Fibroblast of lung (primary cell): ENCODE measurements at regions not wholly inside any gene's neighbourhood (a gene's known extent, or its start where the extent isn't known, plus 50 kb on each side); places are given as distances from the start of the nearest gene placed in this dataset.

Experiments used
- DNase-seq, 2 donors: peaks; one replicate each; pipeline versions ENCODE4 v3.0.0 to v3.0.0-alpha.2; 2010; ENCODE audit warnings: low read depth in 2 of 2
- H2AFZ ChIP-seq: 2 replicates; pipeline ENCODE4 v1.5.1; 2012; ENCODE audit warnings: low read length, control low read depth, inconsistent platforms
- H3K27ac ChIP-seq: 2 replicates; pipeline ENCODE4 v1.5.1; 2011; ENCODE audit warnings: low read length, control low read depth; ENCODE audit not compliant: insufficient read depth
- H3K27me3 ChIP-seq: 2 replicates; pipeline ENCODE4 v1.5.1; 2011; ENCODE audit warnings: mild to moderate bottlenecking, low read length; ENCODE audit not compliant: control insufficient read depth, insufficient read depth
- H3K36me3 ChIP-seq: 2 replicates; pipeline ENCODE4 v1.5.1; 2011; ENCODE audit warnings: low read length; ENCODE audit not compliant: control insufficient read depth, insufficient read depth
- H3K4me1 ChIP-seq: 2 replicates; pipeline ENCODE4 v1.5.1; 2011; ENCODE audit warnings: low read length; ENCODE audit not compliant: control insufficient read depth, insufficient read depth; ENCODE audit errors: extremely low read depth
- H3K4me2 ChIP-seq: 2 replicates; pipeline ENCODE4 v1.5.1; 2011; ENCODE audit warnings: low read length, control low read depth; ENCODE audit not compliant: insufficient read depth; ENCODE audit errors: extremely low read depth
- H3K4me3 ChIP-seq, 4 experiments: fragments of 200-600 bp in 1 of 4; sonication (generic) in 1 of 4; replicated peaks in 1 of 4; 2 replicates each; pipeline ENCODE4 v1.5.1; 2011 to 2016; ENCODE audit warnings: low read length in 4 of 4, low read depth in 3 of 4, mild to moderate bottlenecking in 3 of 4, control low read depth in 2 of 4, inconsistent platforms in 1 of 4, mixed read lengths in 1 of 4; ENCODE audit not compliant: insufficient read depth in 1 of 4; ENCODE audit errors: control extremely low read depth in 1 of 4
- H3K79me2 ChIP-seq: 2 replicates; pipeline ENCODE4 v1.5.1; 2012; ENCODE audit warnings: mild to moderate bottlenecking, low read length, inconsistent platforms; ENCODE audit not compliant: control insufficient read depth, insufficient read depth
- H3K9ac ChIP-seq: 2 replicates; pipeline ENCODE4 v1.5.1; 2011; ENCODE audit warnings: mild to moderate bottlenecking, low read length, control low read depth; ENCODE audit not compliant: insufficient read depth
- H3K9me3 ChIP-seq: 2 replicates; pipeline ENCODE4 v1.5.1; 2012; ENCODE audit warnings: low read depth, low read length; ENCODE audit not compliant: control insufficient read depth, insufficient read depth
- H4K20me1 ChIP-seq: 2 replicates; pipeline ENCODE4 v1.5.1; 2011; ENCODE audit warnings: low read length; ENCODE audit not compliant: control insufficient read depth, insufficient read depth; ENCODE audit errors: extremely low read depth
- CTCF ChIP-seq, 2 donors: IDR thresholded peaks in 1 of 2; conservative IDR thresholded peaks in 1 of 2; 1 replicate in 1 of 2; 2 replicates in 1 of 2; pipeline ENCODE4 v1.5.1; 2011 to 2012; ENCODE audit warnings: low read length in 2 of 2, control low read depth in 1 of 2, inconsistent platforms in 1 of 2, low read depth in 1 of 2, mild to moderate bottlenecking in 1 of 2
- EZH2 ChIP-seq: IDR thresholded peaks from 2 replicates; pipeline ENCODE4 v1.5.1; 2012; ENCODE audit warnings: low read length, control low read depth, mild to moderate bottlenecking; ENCODE audit errors: missing control alignments

GRCh38 chr10:1952126-1953095, 215.1 kb upstream of the ADARB2 start:
- TF ChIP-seq EZH2 (no peak), CTCF (conservative IDR thresholded peaks at IDR 0.05 in 1 of 2, IDR thresholded peaks at IDR 0.05 in 1 of 2; ENCODE audit: low read depth in 1 of 2, low read length in 2 of 2) (no peak)
- no peak overlapping the region for H3K9ac ChIP-seq
- H4K20me1 ChIP-seq = no peaks in the 10 kb centered on the region
- no peaks in the 10 kb centered on the region for H3K36me3 ChIP-seq
- DNase-seq = no peak
- H3K9me3 ChIP-seq = no peaks in the 10 kb centered on the region
- H3K4me2 ChIP-seq = no peak overlapping the region
- no peak overlapping the region for H3K4me3 ChIP-seq
- no peaks in the 10 kb centered on the region for H3K79me2 ChIP-seq
- no peaks in the 10 kb centered on the region for H3K4me1 ChIP-seq
- no peaks in the 10 kb centered on the region for H3K27me3 ChIP-seq
- H3K27ac ChIP-seq = no peak overlapping the region
- H2AFZ ChIP-seq = no peak overlapping the region

- Histone ChIP-seq H2AFZ (no peak overlapping the region), H3K4me3 (no peak overlapping the region), H3K4me2 (no peak overlapping the region), H3K36me3 (no peaks in the 10 kb centered on the region), H3K27me3 (no peaks in the 10 kb centered on the region), H3K27ac (no peak overlapping the region), H3K9ac (no peak overlapping the region), H4K20me1 (no peaks in the 10 kb centered on the region), H3K9me3 (no peaks in the 10 kb centered on the region), H3K4me1 (no peaks in the 10 kb centered on the region), H3K79me2 (no peaks in the 10 kb centered on the region)
- TF ChIP-seq EZH2 (no peak), CTCF (conservative IDR thresholded peaks at IDR 0.05 in 1 of 2, IDR thresholded peaks at IDR 0.05 in 1 of 2; ENCODE audit: low read depth in 1 of 2, low read length in 2 of 2) (no peak)
- DNase-seq = no peak
Measured at GRCh38 chr10:1950803-1951495, 213.6 kb upstream of the ADARB2 start.

GRCh38 chr10:1947464-1948003, 210.2 kb upstream of the ADARB2 start:
- Histone ChIP-seq H3K9me3 (no peaks in the 10 kb centered on the region), H3K36me3 (no peaks in the 10 kb centered on the region), H3K4me1 (no peaks in the 10 kb centered on the region), H3K4me2 (no peak overlapping the region), H3K27me3 (no peaks in the 10 kb centered on the region), H3K79me2 (no peaks in the 10 kb centered on the region), H3K9ac (no peak overlapping the region), H3K4me3 (no peak overlapping the region), H3K27ac (no peak overlapping the region), H2AFZ (no peak overlapping the region), H4K20me1 (no peaks in the 10 kb centered on the region)
- TF ChIP-seq EZH2 (no peak), CTCF (conservative IDR thresholded peaks at IDR 0.05 in 1 of 2, IDR thresholded peaks at IDR 0.05 in 1 of 2; ENCODE audit: low read depth in 1 of 2, low read length in 2 of 2) (no peak)
- no peak for DNase-seq
